IMR-90 (cell line): ENCODE measurements at regions not wholly inside any gene's neighbourhood (a gene's known extent, or its start where the extent isn't known, plus 50 kb on each side); places are given as distances from the start of the nearest gene placed in this dataset.

Experiments
- ATAC-seq: fragments of 200-7000 bp; cut with Tn5 transposase; 2 replicates; pipeline ENCODE4 v1.9.1; 2020; ENCODE audit warnings: low read depth, mild to moderate bottlenecking, moderate library complexity
- BruUV-seq: library from RNA; stranded (reverse); fragments of 400-500 nt; replicated peaks from 2 replicates; lab custom pipeline; 2021; lab: Mats Ljungman, UMichigan
- CTCF ChIA-PET: fragments of 300-600 bp; formaldehyde crosslinking; extraction: SDS; loops from one replicate; lab custom pipeline; 2021; ENCODE audit warnings: antibody characterized with exemption; lab: Yijun Ruan, JAX
- POLR2A ChIA-PET: fragments of 300-600 bp; sonication (Branson Sonifier 250); formaldehyde crosslinking; loops from one replicate; lab custom pipeline; 2022; ENCODE audit warnings: antibody characterized with exemption; ENCODE audit not compliant: unreplicated experiment; lab: Charles Lee
- DNase-seq: peaks from one replicate; pipeline ENCODE4 v3.0.0; 2013
- H2AFZ ChIP-seq: replicated peaks from 2 replicates; pipeline ENCODE3; 2013; ENCODE audit warnings: low read length, mild to moderate bottlenecking; ENCODE audit not compliant: poor library complexity
- H2AK5ac ChIP-seq: 2 replicates; pipeline ENCODE4 v1.6.1; 2013; ENCODE audit warnings: low read depth, low read length, inconsistent platforms
- H2AK9ac ChIP-seq: replicated peaks from 2 replicates; pipeline ENCODE3; 2013; ENCODE audit warnings: mild to moderate bottlenecking, low read depth, low read length, moderate library complexity; ENCODE audit not compliant: poor library complexity
- H2BK120ac ChIP-seq: 2 replicates; pipeline ENCODE4 v1.6.1; 2013; ENCODE audit warnings: low read depth, low read length, inconsistent platforms
- H2BK15ac ChIP-seq: 3 replicates; pipeline ENCODE4 v1.6.1; 2013; ENCODE audit warnings: low read depth, low read length, inconsistent platforms
- H2BK20ac ChIP-seq: 2 replicates; pipeline ENCODE4 v1.6.1; 2013; ENCODE audit warnings: low read depth, mild to moderate bottlenecking, inconsistent platforms, low read length, moderate library complexity
- H2BK5ac ChIP-seq: 2 replicates; pipeline ENCODE4 v1.6.1; 2013; ENCODE audit warnings: mild to moderate bottlenecking, low read depth, low read length, inconsistent platforms; ENCODE audit not compliant: poor library complexity, severe bottlenecking
- H3K14ac ChIP-seq: replicated peaks from 2 replicates; pipeline ENCODE4 v1.6.1; 2013; ENCODE audit warnings: low read depth, low read length, inconsistent platforms
- H3K18ac ChIP-seq: 2 replicates; pipeline ENCODE4 v1.6.1; 2013; ENCODE audit warnings: low read depth, low read length, control low read depth
- H3K23ac ChIP-seq: 2 replicates; pipeline ENCODE4 v1.6.1; 2013; ENCODE audit warnings: low read depth, low read length, inconsistent platforms
- H3K27ac ChIP-seq: 2 replicates; pipeline ENCODE4 v1.5.1; 2013; ENCODE audit warnings: mild to moderate bottlenecking, control low read depth, low read length; ENCODE audit not compliant: insufficient read depth
- H3K27me3 ChIP-seq: 2 replicates; pipeline ENCODE4 v1.6.1; 2013; ENCODE audit warnings: low read length; ENCODE audit not compliant: control insufficient read depth, insufficient read depth
- H3K36me3 ChIP-seq: 2 replicates; pipeline ENCODE4 v1.6.1; 2013; ENCODE audit warnings: low read length, mixed read lengths; ENCODE audit not compliant: control insufficient read depth, insufficient read depth
- H3K4ac ChIP-seq: 2 replicates; pipeline ENCODE4 v1.6.1; 2013; ENCODE audit warnings: low read depth, low read length, inconsistent platforms
- H3K4me1 ChIP-seq: 2 replicates; pipeline ENCODE4 v1.6.1; 2013; ENCODE audit warnings: low read length, mixed read lengths; ENCODE audit not compliant: control insufficient read depth, insufficient read depth
- H3K4me2 ChIP-seq: 2 replicates; pipeline ENCODE4 v1.6.1; 2013; ENCODE audit warnings: low read depth, mild to moderate bottlenecking, control low read depth, low read length, moderate library complexity
- H3K4me3 ChIP-seq: 2 replicates; pipeline ENCODE4 v1.5.1; 2013; ENCODE audit warnings: low read depth, mild to moderate bottlenecking, control low read depth, low read length, moderate library complexity; ENCODE audit not compliant: insufficient read depth
- H3K56ac ChIP-seq: 2 replicates; pipeline ENCODE4 v1.6.1; 2013; ENCODE audit warnings: low read length, inconsistent platforms; ENCODE audit not compliant: insufficient read depth; ENCODE audit errors: extremely low read depth
- H3K79me1 ChIP-seq, 2 experiments: 2 replicates each; pipeline ENCODE4 v1.6.1; 2013; ENCODE audit warnings: low read length in 2 of 2, inconsistent platforms in 1 of 2, low read depth in 1 of 2
- H3K9ac ChIP-seq: 2 replicates; pipeline ENCODE4 v1.6.1; 2013; ENCODE audit warnings: low read depth, low read length, control low read depth
- H3K9me1 ChIP-seq: 2 replicates; pipeline ENCODE4 v1.6.1; 2013; ENCODE audit warnings: low read length, inconsistent platforms; ENCODE audit not compliant: insufficient read depth
- H3K9me3 ChIP-seq: 2 replicates; pipeline ENCODE4 v1.6.1; 2013; ENCODE audit warnings: low read length; ENCODE audit not compliant: control insufficient read depth, insufficient read depth
- H4K20me1 ChIP-seq: 2 replicates; pipeline ENCODE4 v1.6.1; 2013; ENCODE audit warnings: low read length, inconsistent platforms; ENCODE audit not compliant: insufficient read depth
- H4K5ac ChIP-seq: 2 replicates; pipeline ENCODE4 v1.6.1; 2013; ENCODE audit warnings: mild to moderate bottlenecking, low read depth, low read length, control low read depth
- H4K8ac ChIP-seq, 2 experiments: 2 replicates each; pipeline ENCODE4 v1.6.1; 2013; ENCODE audit warnings: low read depth in 2 of 2, low read length in 2 of 2, control low read depth in 1 of 2, inconsistent platforms in 1 of 2
- H4K91ac ChIP-seq: 2 replicates; pipeline ENCODE4 v1.6.1; 2013; ENCODE audit warnings: low read depth, low read length, inconsistent platforms; ENCODE audit not compliant: insufficient read depth
- BHLHE40 ChIP-seq: fragments of 150-350 bp; IDR thresholded peaks from 2 replicates; pipeline ENCODE4 v1.6.1; 2016; ENCODE audit warnings: mild to moderate bottlenecking, low read depth, low read length
- CEBPB ChIP-seq: IDR thresholded peaks from 2 replicates; pipeline ENCODE4 v1.6.1; 2012; ENCODE audit warnings: low read depth, low read length, improper control_type of control experiment
- FOS ChIP-seq: fragments of 150-350 bp; IDR thresholded peaks from 2 replicates; pipeline ENCODE4 v1.6.1; 2016; ENCODE audit warnings: low read depth, low read length
- MAFK ChIP-seq: IDR thresholded peaks from 2 replicates; pipeline ENCODE4 v1.6.1; 2012; ENCODE audit warnings: low read depth, low read length, improper control_type of control experiment
- MXI1 ChIP-seq: IDR thresholded peaks from 2 replicates; pipeline ENCODE4 v1.6.1; 2012; ENCODE audit warnings: low read depth, mild to moderate bottlenecking, low read length, moderate library complexity, borderline replicate concordance
- NFE2L2 ChIP-seq: fragments of 150-350 bp; IDR thresholded peaks from 2 replicates; pipeline ENCODE4 v1.6.1; 2016; ENCODE audit warnings: low read depth, mild to moderate bottlenecking, low read length
- RFX5 ChIP-seq: IDR thresholded peaks from 2 replicates; pipeline ENCODE4 v1.8.0; 2012; ENCODE audit warnings: low read depth, mild to moderate bottlenecking, low read length, moderate library complexity
- SMC3 ChIP-seq: fragments of 150-350 bp; IDR thresholded peaks from 2 replicates; pipeline ENCODE4 v1.6.1; 2016; ENCODE audit warnings: low read depth, mild to moderate bottlenecking, antibody characterized with exemption, low read length, moderate library complexity
- WGBS, 2 experiments: methylation state at CpG; one replicate each; pipeline versions ENCODE4 v1.1.5 to v1.1.7; 2013; ENCODE audit warnings: missing lambda C conversion rate in 2 of 2; ENCODE audit not compliant: insufficient read length in 1 of 2; ENCODE audit errors: extremely low coverage in 2 of 2; 5-methylcytosine and 5-hydroxymethylcytosine counted together
- dilution Hi-C: fragments of 300-500 bp; cut with HindIII; formaldehyde crosslinking; loops from one replicate; pipeline ENCODE4 v1.14.3; 2018; ENCODE audit warnings: low sequenced_read_pairs; ENCODE audit not compliant: unreplicated experiment
- in situ Hi-C: fragments of 300-500 bp; cut with MboI; formaldehyde crosslinking; loops from 3 replicates; pipeline ENCODE4 v1.14.3; 2019; ENCODE audit warnings: low sequenced_read_pairs, inconsistent platforms, mixed read lengths
- intact Hi-C: fragments of 100-400 bp; cut with micrococcal nuclease; formaldehyde crosslinking; loops from 2 replicates; pipeline ENCODE4 v1.10.0; 2022
- TF ChIP-seq, protein P1 (sequence below): conservative IDR thresholded peaks from 2 replicates; pipeline ENCODE4 v1.5.1; 2012; ENCODE audit warnings: mild to moderate bottlenecking, low read depth, low read length, improper control_type of control experiment

- Histone ChIP-seq H3K14ac (no peak overlapping the region), H3K4me1 (peaks cover 3% of the 10 kb centered on the region; the same call in 1 of the 2 replicates), H2AK9ac (no peak overlapping the region), H3K18ac (no peak overlapping the region), H3K36me3 (no peaks in the 10 kb centered on the region), H2BK15ac (no peak overlapping the region), H3K27ac (no peak overlapping the region), H4K8ac (no peak overlapping the region), H3K79me1 (no peaks in the 10 kb centered on the region), H3K9ac (no peak overlapping the region), H3K4ac (no peak overlapping the region), H3K4me3 (no peak overlapping the region), H3K4me2 (no peak overlapping the region), H2AFZ (peak overlapping the region; percentile 14), H3K23ac (no peak overlapping the region), H2BK5ac (no peak overlapping the region), H3K27me3 (no peaks in the 10 kb centered on the region), H4K5ac (no peak overlapping the region), H2AK5ac (peak overlapping the region; percentile 23; the same call in 1 of the 2 replicates), H4K20me1 (no peaks in the 10 kb centered on the region), H4K91ac (no peak overlapping the region), H2BK120ac (no peak overlapping the region), H3K9me1 (no peaks in the 10 kb centered on the region), H3K56ac (no peak overlapping the region), H2BK20ac (no peak overlapping the region), H3K9me3 (no peaks in the 10 kb centered on the region)
- dilution Hi-C loops (no loop called here), intact Hi-C loops (no loop called here), in situ Hi-C loops (no loop called here)
- WGBS, 2 experiments = no CpG with 5 or more reads among the region's 2 CpGs
- DNase-seq (no peak), ATAC-seq (no peak)
- CTCF ChIA-PET = interaction anchor here (0.7 kb wide), 1 partner anchor 11 kb away, joined by 3 read pairs; no protein-coding TSS in a partner anchor
- POLR2A ChIA-PET = no interaction called here
- no TSS peak for BruUV-seq
- TF ChIP-seq RFX5 (no peak), SMC3 (no peak), NFE2L2 (no peak), MAFK (no peak), MXI1 (no peak), CEBPB (no peak), FOS (no peak), BHLHE40 (no peak)
- TF ChIP-seq, protein P1, sequence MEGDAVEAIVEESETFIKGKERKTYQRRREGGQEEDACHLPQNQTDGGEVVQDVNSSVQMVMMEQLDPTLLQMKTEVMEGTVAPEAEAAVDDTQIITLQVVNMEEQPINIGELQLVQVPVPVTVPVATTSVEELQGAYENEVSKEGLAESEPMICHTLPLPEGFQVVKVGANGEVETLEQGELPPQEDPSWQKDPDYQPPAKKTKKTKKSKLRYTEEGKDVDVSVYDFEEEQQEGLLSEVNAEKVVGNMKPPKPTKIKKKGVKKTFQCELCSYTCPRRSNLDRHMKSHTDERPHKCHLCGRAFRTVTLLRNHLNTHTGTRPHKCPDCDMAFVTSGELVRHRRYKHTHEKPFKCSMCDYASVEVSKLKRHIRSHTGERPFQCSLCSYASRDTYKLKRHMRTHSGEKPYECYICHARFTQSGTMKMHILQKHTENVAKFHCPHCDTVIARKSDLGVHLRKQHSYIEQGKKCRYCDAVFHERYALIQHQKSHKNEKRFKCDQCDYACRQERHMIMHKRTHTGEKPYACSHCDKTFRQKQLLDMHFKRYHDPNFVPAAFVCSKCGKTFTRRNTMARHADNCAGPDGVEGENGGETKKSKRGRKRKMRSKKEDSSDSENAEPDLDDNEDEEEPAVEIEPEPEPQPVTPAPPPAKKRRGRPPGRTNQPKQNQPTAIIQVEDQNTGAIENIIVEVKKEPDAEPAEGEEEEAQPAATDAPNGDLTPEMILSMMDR = no peak
Measured at GRCh38 chr1:78319603-78320002, 171.2 kb upstream of the PTGFR start.
